Suprapubic skin (tissue), 4 donors: ENCODE measurements at regions not wholly inside any gene's neighbourhood (a gene's known extent, or its start where the extent isn't known, plus 50 kb on each side); places are given as distances from the start of the nearest gene placed in this dataset.

Source experiments
- DNase-seq, 2 donors: peaks; one replicate each; pipeline ENCODE4 v3.0.0-alpha.2; 2019; ENCODE audit warnings: low spot score in 2 of 2
- H3K27ac ChIP-seq: fragments of 200-600 bp; sonication (generic); one replicate; pipeline ENCODE4 v1.5.1; 2019
- H3K27me3 ChIP-seq: fragments of 200-600 bp; sonication (generic); one replicate; pipeline ENCODE4 v1.5.1; 2019
- H3K36me3 ChIP-seq: fragments of 200-600 bp; sonication (generic); one replicate; pipeline ENCODE4 v1.5.1; 2019
- H3K4me1 ChIP-seq: fragments of 200-600 bp; sonication (generic); one replicate; pipeline ENCODE4 v1.5.1; 2019
- H3K4me3 ChIP-seq: fragments of 200-600 bp; sonication (generic); one replicate; pipeline ENCODE4 v1.5.1; 2019; ENCODE audit warnings: mild to moderate bottlenecking
- H3K9me3 ChIP-seq: fragments of 200-600 bp; sonication (generic); one replicate; pipeline ENCODE4 v1.5.1; 2019
- CTCF ChIP-seq, 2 donors: fragments of 200-600 bp in 1 of 2; fragments of 450-650 bp in 1 of 2; sonication (generic) in 1 of 2; IDR thresholded peaks; one replicate each; pipeline ENCODE4 v1.5.1; 2016 to 2019; ENCODE audit warnings: antibody characterized with exemption in 2 of 2, mild to moderate bottlenecking in 1 of 2, moderate library complexity in 1 of 2
- EP300 ChIP-seq: sonication (generic); formaldehyde crosslinking; IDR thresholded peaks from one replicate; pipeline ENCODE4 v1.6.1; 2017; ENCODE audit warnings: antibody characterized with exemption
- POLR2A ChIP-seq, 2 donors: fragments of 450-650 bp; IDR thresholded peaks; one replicate each; pipeline ENCODE4 v1.6.1; 2017; ENCODE audit warnings: antibody characterized with exemption in 2 of 2, mild to moderate bottlenecking in 2 of 2, moderate library complexity in 2 of 2
- POLR2AphosphoS5 ChIP-seq, 3 donors: sonication (generic); formaldehyde crosslinking; IDR thresholded peaks; one replicate each; pipeline ENCODE4 v1.6.1; 2017; ENCODE audit warnings: antibody characterized with exemption in 3 of 3
- WGBS: methylation state at CpG from one replicate; pipeline ENCODE4 v1.1.5; 2018; 5-methylcytosine and 5-hydroxymethylcytosine counted together

DNA sequence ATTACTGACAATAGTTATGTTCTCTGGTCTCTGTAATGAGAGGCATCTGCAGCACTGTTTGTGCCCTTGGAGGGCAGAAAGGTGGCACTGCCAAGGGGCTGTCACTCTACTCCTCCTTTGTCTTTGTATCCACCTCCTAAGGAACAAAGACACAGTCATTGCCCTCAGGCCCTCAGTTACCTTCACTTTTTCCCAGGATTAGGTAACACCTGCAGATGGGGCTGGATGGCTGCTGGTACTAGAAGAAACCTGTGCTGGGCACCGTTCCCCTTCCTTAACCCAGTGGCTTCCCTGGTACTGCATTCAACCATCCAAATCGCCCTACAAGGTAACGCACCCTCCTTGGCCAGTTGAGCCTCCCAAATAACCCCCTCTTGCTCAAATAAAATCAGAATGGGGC lies 246.9 kb upstream of the NEBL start:
- TF ChIP-seq EP300, result no peak
- no peak for TF ChIP-seq CTCF (IDR thresholded peaks at IDR 0.05)
- TF ChIP-seq POLR2AphosphoS5 (IDR thresholded peaks at IDR 0.05), result no peak
- TF ChIP-seq POLR2A (IDR thresholded peaks at IDR 0.05), result no peak
- H3K36me3 ChIP-seq, result no peaks in the 10 kb centered on the region
- H3K4me1 ChIP-seq, result no peaks in the 10 kb centered on the region
- H3K27me3 ChIP-seq, result no peaks in the 10 kb centered on the region
- H3K4me3 ChIP-seq, result no peak overlapping the region
- no peaks in the 10 kb centered on the region for H3K9me3 ChIP-seq
- 87% methylated on average over 3 of the region's 3 CpGs for WGBS
- H3K27ac ChIP-seq, result no peak overlapping the region
- DNase-seq, result no peak

DNA sequence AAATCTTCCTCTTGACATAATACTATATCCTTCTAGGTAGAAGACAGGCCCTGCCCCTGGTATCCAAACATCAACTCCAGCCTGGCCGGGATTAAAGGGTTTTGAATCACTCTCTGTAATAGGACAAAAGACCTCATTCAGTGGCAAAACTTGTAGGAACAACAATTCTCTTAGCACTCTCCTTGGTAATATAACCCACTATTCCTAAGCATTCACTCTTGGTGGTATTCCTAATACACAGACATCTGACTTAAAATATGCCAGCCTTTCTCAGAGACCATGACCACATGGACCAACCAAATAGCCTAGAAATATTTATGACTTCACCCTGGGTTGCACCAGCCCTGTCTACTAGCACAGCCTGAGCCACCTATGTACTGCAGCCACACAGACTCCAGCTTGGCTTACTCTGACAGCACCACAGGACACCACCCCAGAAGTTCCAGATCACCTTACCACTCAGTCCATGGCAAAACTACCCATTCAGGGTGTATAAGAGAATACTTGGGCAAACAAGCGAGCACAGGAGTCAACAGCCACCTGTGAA lies 244.9 kb upstream of the NEBL start:
- Histone ChIP-seq H3K4me1 (no peaks in the 10 kb centered on the region), H3K4me3 (no peak overlapping the region), H3K9me3 (no peaks in the 10 kb centered on the region), H3K27me3 (no peaks in the 10 kb centered on the region), H3K27ac (no peak overlapping the region), H3K36me3 (no peaks in the 10 kb centered on the region)
- TF ChIP-seq CTCF (IDR thresholded peaks at IDR 0.05) (no peak), POLR2AphosphoS5 (IDR thresholded peaks at IDR 0.05) (no peak), EP300 (no peak), POLR2A (IDR thresholded peaks at IDR 0.05) (no peak)
- WGBS, result 84% methylated on average over 2 of the region's 2 CpGs
- DNase-seq, result no peak

- 69% methylated on average over 6 of the region's 6 CpGs for WGBS
- TF ChIP-seq POLR2AphosphoS5 (IDR thresholded peaks at IDR 0.05) (no peak), EP300 (no peak)
- H3K4me3 ChIP-seq, result no peak overlapping the region
- no peaks in the 10 kb centered on the region for H3K9me3 ChIP-seq
- DNase-seq, result no peak
- no peak overlapping the region for H3K27ac ChIP-seq
- H3K36me3 ChIP-seq, result no peaks in the 10 kb centered on the region
- H3K27me3 ChIP-seq, result no peaks in the 10 kb centered on the region
- H3K4me1 ChIP-seq, result peaks cover 14% of the 10 kb centered on the region
These were observed 241.7 kb upstream of the NEBL start for GRCh38 chr10:21138769-21139340.

DNA sequence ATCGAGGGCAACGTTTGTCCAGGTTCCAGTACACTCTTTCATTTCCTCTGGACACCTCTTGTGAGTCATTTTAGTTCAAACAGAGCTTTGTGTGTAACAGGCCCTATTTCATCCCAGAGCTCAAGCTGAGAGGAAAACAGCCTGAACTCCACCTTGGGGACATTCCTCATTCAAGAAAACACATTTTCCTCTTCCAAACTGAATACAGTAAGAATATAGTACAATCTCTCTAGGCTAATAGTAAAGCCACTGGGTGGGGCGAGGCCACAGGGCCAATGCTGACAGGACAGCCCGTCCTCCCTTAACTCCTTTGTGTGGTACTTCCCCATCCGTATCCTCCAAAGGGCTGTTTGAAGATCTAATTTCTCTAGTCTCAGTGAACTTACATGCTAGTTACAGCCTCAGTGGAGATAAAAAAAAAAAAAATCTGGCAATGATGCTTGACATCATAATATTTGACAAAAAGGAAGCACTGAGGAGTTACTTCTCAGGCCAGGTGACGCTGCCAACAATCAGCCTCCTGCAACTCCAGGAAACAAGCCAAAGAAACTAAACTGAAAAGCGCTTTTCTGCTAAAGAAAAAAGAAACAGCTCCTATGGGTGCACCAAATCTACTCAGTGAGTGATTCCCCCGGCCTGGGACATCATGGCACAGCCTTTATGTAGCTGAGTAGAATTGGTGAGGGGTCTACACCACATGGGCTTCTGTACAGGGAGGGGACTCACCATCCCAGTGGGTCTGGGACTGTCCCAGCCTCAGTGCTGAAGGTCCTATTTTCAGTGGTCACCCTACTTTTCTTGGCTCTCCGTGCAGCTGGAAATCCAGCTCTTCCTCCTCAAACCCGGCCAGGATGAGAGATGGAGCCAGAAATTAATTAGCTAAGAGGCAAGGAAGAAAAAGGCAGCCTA lies 238.2 kb upstream of the NEBL start:
- Histone ChIP-seq H3K36me3 (no peaks in the 10 kb centered on the region), H3K9me3 (no peaks in the 10 kb centered on the region), H3K27me3 (no peaks in the 10 kb centered on the region), H3K27ac (no peak overlapping the region), H3K4me1 (peaks cover 14% of the 10 kb centered on the region), H3K4me3 (no peak overlapping the region)
- DNase-seq, result no peak
- TF ChIP-seq EP300 (no peak), POLR2AphosphoS5 (IDR thresholded peaks at IDR 0.05) (no peak), POLR2A (IDR thresholded peaks at IDR 0.05) (no peak), CTCF (IDR thresholded peaks at IDR 0.05) (no peak)
- WGBS, result 41% methylated on average over 10 of the region's 10 CpGs

DNA sequence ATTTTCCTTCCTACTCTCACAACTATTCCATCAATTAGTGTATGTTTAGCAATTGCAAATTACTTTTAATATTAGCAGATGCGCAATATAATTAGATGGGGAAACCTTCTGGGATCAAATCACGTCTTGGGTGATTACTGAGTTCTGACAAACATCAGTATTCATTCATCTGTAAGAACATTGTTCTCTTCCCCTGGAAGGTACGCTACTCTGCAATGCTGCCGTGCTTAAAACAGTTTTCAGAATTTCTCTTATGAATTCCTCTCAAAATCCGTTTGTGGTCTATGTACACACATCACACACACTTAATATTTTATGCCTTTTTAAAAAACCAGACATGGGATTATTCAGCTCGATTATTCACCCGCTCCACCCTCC lies 237.5 kb upstream of the NEBL start:
- DNase-seq, result no peak
- H3K9me3 ChIP-seq, result no peaks in the 10 kb centered on the region
- no peak for TF ChIP-seq EP300
- no peak for TF ChIP-seq CTCF (IDR thresholded peaks at IDR 0.05)
- TF ChIP-seq POLR2A (IDR thresholded peaks at IDR 0.05), result no peak
- no peak for TF ChIP-seq POLR2AphosphoS5 (IDR thresholded peaks at IDR 0.05)
- H3K27me3 ChIP-seq, result no peaks in the 10 kb centered on the region
- no peak overlapping the region for H3K27ac ChIP-seq
- 83% methylated on average over 7 of the region's 7 CpGs for WGBS
- no peaks in the 10 kb centered on the region for H3K36me3 ChIP-seq
- H3K4me1 ChIP-seq, result peaks cover 14% of the 10 kb centered on the region
- no peak overlapping the region for H3K4me3 ChIP-seq
